T-helper 2 cell treated with Interferon-gamma antibody and Interleukin-4, amounts not matched to agents 5 μg/mL and 100 μg/mL, for 36 hours (primary cell): ENCODE measurements at regions not wholly inside any gene's neighbourhood (a gene's known extent, or its start where the extent isn't known, plus 50 kb on each side); places are given as distances from the start of the nearest gene placed in this dataset.
"Not testable (repeated sequence)": the region's sequence is repeated elsewhere in the genome, so short reads cannot be mapped to it uniquely, and the experiment has no call there.

Source experiments
- DNase-seq: peaks from one replicate; pipeline ENCODE4 v3.0.0; 2021; ENCODE audit warnings: low spot score
- H3K27ac Mint-ChIP-seq: one replicate; pipeline ENCODE4 v1.8.0; 2021; ENCODE audit warnings: mild to moderate bottlenecking, mixed read lengths
- H3K27me3 Mint-ChIP-seq: one replicate; pipeline ENCODE4 v1.8.0; 2021; ENCODE audit warnings: low read depth, mixed read lengths
- H3K36me3 Mint-ChIP-seq: one replicate; pipeline ENCODE4 v1.8.0; 2021; ENCODE audit warnings: low read depth, mixed read lengths
- H3K4me1 Mint-ChIP-seq: one replicate; pipeline ENCODE4 v1.8.0; 2021; ENCODE audit warnings: low read depth, mixed read lengths
- H3K4me3 Mint-ChIP-seq: one replicate; pipeline ENCODE4 v1.8.0; 2022; ENCODE audit warnings: mild to moderate bottlenecking, moderate library complexity, mixed read lengths
- H3K9me3 Mint-ChIP-seq: one replicate; pipeline ENCODE4 v1.8.0; 2021; ENCODE audit warnings: mixed read lengths

DNA sequence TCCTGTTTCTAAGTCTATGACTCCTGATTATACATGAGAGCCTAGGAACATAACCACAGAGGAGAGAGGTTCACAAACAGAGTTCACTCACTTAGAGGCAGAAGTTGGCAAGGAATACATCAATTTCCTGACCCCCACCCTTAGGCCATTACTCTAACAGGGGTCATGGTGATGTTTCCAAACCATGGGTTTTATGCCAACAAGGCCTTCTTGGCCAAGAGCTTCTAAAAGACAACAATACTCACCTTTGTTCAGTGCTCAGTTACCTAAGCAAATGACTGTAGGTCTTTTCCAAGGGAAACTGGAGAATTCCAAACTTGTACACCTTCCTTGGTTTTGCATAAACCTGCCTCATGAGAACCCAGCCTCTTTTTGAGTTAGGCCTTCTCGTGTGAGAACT, 52.6 kb downstream of the ERICH4 start:
- H3K27me3 Mint-ChIP-seq, result peaks cover 22% of the 10 kb centered on the region
- no peaks in the 10 kb centered on the region for H3K36me3 Mint-ChIP-seq
- no peak overlapping the region for H3K27ac Mint-ChIP-seq
- H3K4me3 Mint-ChIP-seq, result no peak overlapping the region
- no peaks in the 10 kb centered on the region for H3K4me1 Mint-ChIP-seq
- DNase-seq, result no peak
- no peaks in the 10 kb centered on the region for H3K9me3 Mint-ChIP-seq

DNA sequence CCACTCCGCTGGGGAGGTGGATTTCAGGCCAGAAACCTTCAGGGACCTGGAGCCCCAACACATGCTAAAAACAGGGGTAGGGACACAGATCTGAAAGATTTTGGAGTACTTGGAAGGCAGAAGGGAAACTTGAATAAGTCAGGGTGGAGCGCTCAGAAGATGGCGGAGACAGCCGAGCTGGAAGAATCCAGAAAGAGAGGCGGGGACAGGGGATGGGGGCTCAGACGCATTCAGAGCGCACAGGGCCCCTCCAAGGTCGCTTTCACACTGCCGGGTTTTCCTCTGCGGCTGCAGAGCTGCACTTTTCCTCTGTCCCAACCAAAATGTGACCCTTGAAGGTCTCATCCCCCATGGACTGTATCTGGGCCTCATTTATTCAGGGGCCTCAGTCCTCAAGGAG, 56.9 kb downstream of the ERICH4 start:
- Mint-ChIP-seq H3K4me3 (no peak overlapping the region), H3K9me3 (no peaks in the 10 kb centered on the region), H3K4me1 (no peaks in the 10 kb centered on the region), H3K27me3 (peaks cover 20% of the 10 kb centered on the region), H3K27ac (no peak overlapping the region), H3K36me3 (no peaks in the 10 kb centered on the region)
- no peak for DNase-seq

DNA sequence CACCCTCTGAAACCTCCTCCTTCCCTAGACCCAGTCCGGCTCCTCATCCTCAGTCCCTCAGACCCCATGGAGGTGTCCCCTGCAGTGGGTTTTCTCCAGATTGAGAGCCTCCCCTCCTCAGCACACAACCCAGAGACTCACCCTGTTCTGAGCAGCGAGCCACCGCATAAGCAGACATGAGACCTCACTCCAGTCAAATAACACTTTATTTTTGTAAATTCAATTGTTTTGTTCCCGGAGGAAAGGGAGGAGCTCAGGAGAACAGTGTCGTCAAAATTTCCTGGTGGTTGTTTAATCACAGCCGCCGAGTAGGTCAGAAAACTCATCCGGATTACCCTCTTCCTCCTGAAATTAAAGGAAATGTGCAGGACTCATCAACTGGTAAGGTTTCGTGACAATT, 57.5 kb downstream of the ERICH4 start:
- Mint-ChIP-seq H3K9me3 (no peaks in the 10 kb centered on the region), H3K4me1 (no peaks in the 10 kb centered on the region)

GRCh38 chr19:41501854-41502253, 58.9 kb downstream of the ERICH4 start:
- no peaks in the 10 kb centered on the region for H3K36me3 Mint-ChIP-seq
- no peaks in the 10 kb centered on the region for H3K9me3 Mint-ChIP-seq
- H3K4me1 Mint-ChIP-seq, result no peaks in the 10 kb centered on the region
- DNase-seq, result no peak
- H3K27me3 Mint-ChIP-seq, result peaks cover 17% of the 10 kb centered on the region
- H3K27ac Mint-ChIP-seq, result no peak overlapping the region
- no peak overlapping the region for H3K4me3 Mint-ChIP-seq

More for the DNA sequence above, 57.5 kb downstream of the ERICH4 start:
- no peak for DNase-seq
- Mint-ChIP-seq H3K27me3 (peaks cover 20% of the 10 kb centered on the region), H3K4me3 (no peak overlapping the region), H3K27ac (no peak overlapping the region), H3K36me3 (no peaks in the 10 kb centered on the region)

GRCh38 chr19:41505105-41505504, 62.1 kb downstream of the ERICH4 start:
- H3K4me1 Mint-ChIP-seq, result no peaks in the 10 kb centered on the region
- DNase-seq, result no peak
- H3K9me3 Mint-ChIP-seq, result no peaks in the 10 kb centered on the region
- peaks cover 6% of the 10 kb centered on the region for H3K27me3 Mint-ChIP-seq
- no peak overlapping the region for H3K4me3 Mint-ChIP-seq
- H3K36me3 Mint-ChIP-seq, result no peaks in the 10 kb centered on the region
- no peak overlapping the region for H3K27ac Mint-ChIP-seq

DNA sequence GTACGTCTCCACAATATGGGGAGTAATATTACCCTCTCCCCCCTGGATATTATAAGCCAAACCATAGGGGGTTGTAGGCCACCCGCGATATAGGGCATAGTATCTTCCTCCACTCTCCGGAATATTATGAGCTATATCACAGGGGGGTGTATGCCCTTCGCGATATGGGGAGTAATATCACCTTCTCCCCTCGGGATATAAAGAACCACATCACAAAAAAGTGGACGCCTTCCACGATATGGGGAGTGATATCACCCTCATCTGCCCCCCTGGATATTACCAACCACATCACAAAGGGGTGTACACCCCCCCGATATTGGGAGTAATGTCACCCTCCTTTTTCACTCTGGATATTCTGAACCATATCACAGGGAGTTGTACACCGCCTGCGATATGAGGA, 65.5 kb upstream of the CEACAM21 start:
- DNase-seq, result no peak
- no peak overlapping the region for H3K27ac Mint-ChIP-seq
- H3K4me3 Mint-ChIP-seq, result no peak overlapping the region
- H3K27me3 Mint-ChIP-seq, result peaks cover 11% of the 10 kb centered on the region
- H3K36me3 Mint-ChIP-seq, result no peaks in the 10 kb centered on the region
- H3K4me1 Mint-ChIP-seq, result no peaks in the 10 kb centered on the region
- no peaks in the 10 kb centered on the region for H3K9me3 Mint-ChIP-seq

GRCh38 chr19:41511628-41512027, 64.3 kb upstream of the CEACAM21 start:
- peaks cover 17% of the 10 kb centered on the region for H3K27me3 Mint-ChIP-seq
- H3K9me3 Mint-ChIP-seq, result no peaks in the 10 kb centered on the region
- no peak overlapping the region for H3K4me3 Mint-ChIP-seq
- H3K27ac Mint-ChIP-seq, result no peak overlapping the region
- no peak for DNase-seq
- H3K36me3 Mint-ChIP-seq, result no peaks in the 10 kb centered on the region
- H3K4me1 Mint-ChIP-seq, result peaks cover 10% of the 10 kb centered on the region

GRCh38 chr19:41515015-41515652, 60.8 kb upstream of the CEACAM21 start:
- no peak for DNase-seq
- Mint-ChIP-seq H3K27me3 (peaks cover 26% of the 10 kb centered on the region), H3K4me1 (peaks cover 19% of the 10 kb centered on the region), H3K36me3 (no peaks in the 10 kb centered on the region), H3K4me3 (no peak overlapping the region), H3K9me3 (no peaks in the 10 kb centered on the region), H3K27ac (no peak overlapping the region)

DNA sequence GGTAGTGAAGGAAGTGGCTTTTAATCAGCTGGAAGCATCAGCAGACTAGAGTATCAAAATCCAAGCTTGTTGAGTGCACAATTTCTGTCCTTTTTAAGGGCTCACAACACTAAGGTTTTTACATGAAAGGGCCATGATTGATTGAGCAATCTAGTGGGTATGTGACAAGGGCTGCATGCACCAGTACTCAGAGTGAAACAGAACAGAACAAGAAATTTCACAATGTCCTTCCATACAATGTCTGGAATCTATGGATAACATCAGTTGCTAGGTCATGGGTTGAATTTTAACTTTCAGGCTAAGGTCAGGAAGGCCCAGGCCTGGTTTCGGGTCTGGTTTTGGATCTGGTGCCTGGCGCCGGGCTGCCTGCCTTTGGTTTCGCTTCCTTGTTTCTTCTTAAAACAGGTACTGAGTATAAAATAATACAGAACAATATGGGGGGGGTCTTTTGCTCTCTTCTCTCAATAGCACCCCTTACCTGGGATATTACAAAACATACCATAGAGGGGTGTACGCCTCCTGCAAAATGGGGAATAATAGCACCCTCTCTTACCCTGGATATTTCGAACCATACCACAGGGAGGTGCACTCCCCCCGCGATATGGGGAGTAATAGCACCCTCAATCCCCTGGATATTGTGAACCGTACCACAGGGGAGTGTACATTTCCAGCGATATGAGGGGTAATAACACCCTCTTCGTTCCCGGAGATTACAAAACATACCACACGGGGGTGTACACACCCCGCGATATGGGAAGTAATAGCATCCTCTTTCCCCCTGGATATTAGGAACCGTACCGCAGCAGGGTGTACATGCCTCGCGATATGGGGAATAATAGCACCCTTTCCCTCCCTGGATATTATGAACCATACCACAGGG, 59.4 kb upstream of the CEACAM21 start:
- H3K4me3 Mint-ChIP-seq, H3K36me3 Mint-ChIP-seq, DNase-seq, H3K9me3 Mint-ChIP-seq, H3K27ac Mint-ChIP-seq: not testable (repeated sequence)
- Mint-ChIP-seq H3K4me1 (peaks cover 29% of the 10 kb centered on the region), H3K27me3 (peaks cover 36% of the 10 kb centered on the region)

DNA sequence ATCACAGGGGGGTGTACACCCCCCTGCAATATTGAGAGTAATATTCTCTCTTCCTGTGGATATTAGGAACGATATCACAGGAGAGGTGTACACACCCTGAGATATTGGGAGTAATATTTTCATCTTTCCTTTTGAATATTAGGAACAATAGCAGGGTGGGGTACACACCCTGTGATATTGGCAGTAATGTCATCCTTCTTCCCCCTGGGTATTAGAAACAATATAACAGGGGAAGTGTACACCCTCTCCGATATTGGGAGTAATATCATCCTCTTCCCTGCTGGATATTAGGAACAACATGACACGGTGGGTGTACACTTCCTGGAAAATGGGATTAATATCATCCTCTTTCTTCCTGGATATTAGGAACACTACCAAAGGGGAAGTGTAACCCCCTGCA, 57.8 kb upstream of the CEACAM21 start:
- no peaks in the 10 kb centered on the region for H3K36me3 Mint-ChIP-seq
- DNase-seq, result no peak
- H3K4me1 Mint-ChIP-seq, result peaks cover 39% of the 10 kb centered on the region
- H3K4me3 Mint-ChIP-seq, result no peak overlapping the region
- no peak overlapping the region for H3K27ac Mint-ChIP-seq
- H3K9me3 Mint-ChIP-seq, result no peaks in the 10 kb centered on the region
- peaks cover 36% of the 10 kb centered on the region for H3K27me3 Mint-ChIP-seq

- not testable (repeated sequence) for DNase-seq
- Mint-ChIP-seq H3K4me1 (peaks cover 32% of the 10 kb centered on the region), H3K27me3 (peaks cover 30% of the 10 kb centered on the region)
Measured at GRCh38 chr19:41521138-41521930, 54.6 kb upstream of the CEACAM21 start.

DNA sequence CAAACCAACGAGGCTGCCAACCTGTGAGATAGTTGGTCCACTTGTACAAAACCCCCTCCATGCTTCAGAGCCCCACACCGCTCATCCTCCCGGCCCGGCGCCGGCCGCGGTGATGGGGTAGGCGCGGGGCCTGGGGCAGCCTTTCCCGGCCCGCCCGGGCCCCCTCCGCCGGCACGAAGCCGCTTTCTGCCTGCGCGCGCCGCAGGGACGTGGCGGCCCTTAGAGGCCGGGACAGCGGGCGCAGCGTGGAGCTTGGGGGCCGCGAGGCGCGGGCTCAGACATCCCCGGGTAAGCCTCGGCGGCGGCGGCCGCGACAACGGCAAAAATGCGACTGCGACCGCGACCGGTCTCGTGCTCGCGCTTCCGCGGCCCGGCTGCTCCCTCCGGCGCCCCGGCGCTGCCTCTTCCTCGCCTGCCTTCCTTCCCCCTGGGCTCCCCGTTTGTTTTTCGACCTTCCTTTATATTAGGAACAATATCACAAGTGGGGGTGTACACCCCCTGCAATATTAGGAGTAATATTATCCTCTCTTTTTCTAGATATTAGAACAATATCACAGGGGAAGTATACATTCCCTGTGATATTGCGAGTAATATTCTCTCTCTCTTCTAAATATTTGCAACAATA, 53.9 kb upstream of the CEACAM21 start:
- Mint-ChIP-seq H3K27ac (peak overlapping the region; percentile 80), H3K9me3 (no peaks in the 10 kb centered on the region), H3K36me3 (no peaks in the 10 kb centered on the region), H3K4me3 (peak overlapping the region; percentile 87), H3K27me3 (peaks cover 34% of the 10 kb centered on the region), H3K4me1 (peaks cover 24% of the 10 kb centered on the region)
- DNase-seq, result no peak

More at GRCh38 chr19:41521138-41521930, 54.6 kb upstream of the CEACAM21 start:
- not testable (repeated sequence) for H3K36me3 Mint-ChIP-seq, H3K9me3 Mint-ChIP-seq
- H3K4me3 Mint-ChIP-seq, result peak overlapping the region; percentile 79
- peak overlapping the region; percentile 79 for H3K27ac Mint-ChIP-seq

DNA sequence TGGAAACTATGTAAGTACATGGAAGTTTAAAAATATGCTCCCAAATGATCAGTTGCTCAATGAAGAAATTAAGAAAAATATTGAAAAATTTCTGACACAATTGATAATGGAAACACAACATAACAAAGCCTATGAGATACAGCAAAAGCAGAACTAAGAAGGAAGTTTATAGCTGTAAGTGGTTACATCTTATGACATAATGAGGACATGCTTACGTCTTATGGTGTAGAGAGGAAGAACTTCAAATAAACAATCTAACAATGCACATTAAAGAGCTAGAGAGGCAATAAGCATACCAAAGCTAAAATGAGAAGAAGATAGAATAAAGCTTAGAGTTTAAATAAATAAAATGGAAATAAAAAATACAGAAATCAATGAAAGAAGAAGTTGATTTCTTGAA, 50.0 kb upstream of the CEACAM21 start:
- no peak for DNase-seq
- peaks cover 24% of the 10 kb centered on the region for H3K9me3 Mint-ChIP-seq
- H3K27ac Mint-ChIP-seq, result no peak overlapping the region
- H3K36me3 Mint-ChIP-seq, result peaks cover 14% of the 10 kb centered on the region
- H3K4me1 Mint-ChIP-seq, result peaks cover 34% of the 10 kb centered on the region
- H3K27me3 Mint-ChIP-seq, result peaks cover 24% of the 10 kb centered on the region
- H3K4me3 Mint-ChIP-seq, result no peak overlapping the region
